ENCODE measurements at regions not wholly inside any gene's neighbourhood (a gene's known extent, or its start where the extent isn't known, plus 50 kb on each side); places are given as distances from the start of the nearest gene placed in this dataset.

- DNase-seq (ENCODE audit: low spot score) = no peak
Observed at GRCh38 chr2:105571445-105571987, 172.7 kb upstream of the FHL2 start.

GRCh38 chr2:105570757-105571156 lies 171.9 kb upstream of the FHL2 start:
- DNase-seq (ENCODE audit: low spot score) = no peak

- DNase-seq (ENCODE audit: low spot score) = no peak
Observed at GRCh38 chr2:105570326-105570725, 171.5 kb upstream of the FHL2 start.

- no peak for DNase-seq (ENCODE audit: low spot score)
Observed at GRCh38 chr2:105569606-105570005, 170.8 kb upstream of the FHL2 start.

- DNase-seq (ENCODE audit: low spot score) = no peak
Observed at GRCh38 chr2:105567996-105568494, 169.2 kb upstream of the FHL2 start.

- DNase-seq (ENCODE audit: low spot score) = no peak
Observed at GRCh38 chr2:105563000-105563719, 164.3 kb upstream of the FHL2 start.

- no peak for DNase-seq (ENCODE audit: low spot score)
Observed at GRCh38 chr2:105561401-105561800, 162.6 kb upstream of the FHL2 start.

GRCh38 chr2:105560157-105560556 lies 161.3 kb upstream of the FHL2 start:
- DNase-seq (ENCODE audit: low spot score) = no peak

- no peak for DNase-seq (ENCODE audit: low spot score)
Observed at GRCh38 chr2:105557021-105557920, 158.4 kb upstream of the FHL2 start.

GRCh38 chr2:105556366-105556765 lies 157.5 kb upstream of the FHL2 start:
- no peak for DNase-seq (ENCODE audit: low spot score)

GRCh38 chr2:105554235-105554634 lies 155.4 kb upstream of the FHL2 start:
- no peak for DNase-seq (ENCODE audit: low spot score)

GRCh38 chr2:105553538-105554196 lies 154.8 kb upstream of the FHL2 start:
- no peak for DNase-seq (ENCODE audit: low spot score)

GRCh38 chr2:105546628-105546974 lies 147.8 kb upstream of the FHL2 start:
- no peak for DNase-seq (ENCODE audit: low spot score)

GRCh38 chr2:105545730-105546627 lies 147.1 kb upstream of the FHL2 start:
- DNase-seq (ENCODE audit: low spot score) = peak; percentile 81

GRCh38 chr2:105544591-105545377 lies 145.9 kb upstream of the FHL2 start:
- no peak for DNase-seq (ENCODE audit: low spot score)

GRCh38 chr2:105541189-105542050 lies 142.6 kb upstream of the FHL2 start:
- no peak for DNase-seq (ENCODE audit: low spot score)

- no peak for DNase-seq (ENCODE audit: low spot score)
Observed at GRCh38 chr2:105540642-105541041, 141.8 kb upstream of the FHL2 start.

- no peak for DNase-seq (ENCODE audit: low spot score)
Observed at GRCh38 chr2:105539331-105539730, 140.5 kb upstream of the FHL2 start.

- DNase-seq (ENCODE audit: low spot score) = no peak
Observed at GRCh38 chr2:105538840-105539239, 140.0 kb upstream of the FHL2 start.

GRCh38 chr2:105537920-105538319 lies 139.1 kb upstream of the FHL2 start:
- DNase-seq (ENCODE audit: low spot score) = no peak
